ENCODE measurements at regions not wholly inside any gene's neighbourhood (a gene's known extent, or its start where the extent isn't known, plus 50 kb on each side); places are given as distances from the start of the nearest gene placed in this dataset.
"Not testable (repeated sequence)": the region's sequence is repeated elsewhere in the genome, so short reads cannot be mapped to it uniquely, and the experiment has no call there.

DNA sequence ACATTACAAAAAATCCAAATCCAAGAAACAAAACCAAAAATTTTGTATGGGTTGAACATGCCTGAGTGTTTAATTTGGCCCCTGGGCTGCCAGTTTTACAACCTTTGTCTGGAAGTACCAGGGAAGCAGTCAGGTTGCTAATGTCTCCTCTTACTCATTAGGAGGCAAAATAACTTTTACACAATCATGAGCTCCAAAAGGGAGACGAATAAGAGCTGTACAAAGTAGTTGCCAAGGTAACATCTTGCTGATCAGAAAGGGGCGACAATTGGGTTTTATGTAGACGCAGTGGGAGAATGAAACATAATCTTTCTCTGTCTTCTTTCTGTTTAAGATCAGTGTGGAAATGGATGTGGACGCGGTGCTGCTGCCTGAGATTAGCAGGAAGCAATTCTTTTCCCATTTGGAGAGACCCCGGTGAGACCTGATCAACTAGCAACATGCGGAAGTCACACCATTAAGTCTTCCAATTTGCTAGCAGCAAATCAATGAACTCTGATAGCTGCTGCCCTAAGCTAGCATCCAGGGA, 90.7 kb upstream of the IGFBP7 start:
- DNase-seq = no peak

DNA sequence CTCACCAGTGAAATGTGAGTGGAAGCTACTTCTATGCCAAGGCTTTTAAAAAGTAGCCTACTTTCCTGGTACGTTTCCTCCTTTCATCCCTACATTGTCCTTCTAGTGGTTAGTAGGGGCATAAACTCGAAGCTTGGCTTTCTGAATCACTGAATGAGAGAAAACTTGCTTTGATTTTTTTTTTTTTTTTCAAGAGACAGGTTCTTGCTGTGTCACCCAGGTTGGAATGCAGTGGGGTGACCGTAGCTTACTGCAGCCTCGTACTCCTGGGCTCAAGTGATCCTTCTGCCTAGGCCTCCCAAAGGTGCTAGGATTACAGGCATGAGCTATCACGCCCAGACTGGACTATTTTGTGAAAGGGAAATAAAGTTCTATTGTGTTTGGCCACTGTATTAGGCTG, 89.1 kb upstream of the IGFBP7 start:
- no peak for DNase-seq

DNA sequence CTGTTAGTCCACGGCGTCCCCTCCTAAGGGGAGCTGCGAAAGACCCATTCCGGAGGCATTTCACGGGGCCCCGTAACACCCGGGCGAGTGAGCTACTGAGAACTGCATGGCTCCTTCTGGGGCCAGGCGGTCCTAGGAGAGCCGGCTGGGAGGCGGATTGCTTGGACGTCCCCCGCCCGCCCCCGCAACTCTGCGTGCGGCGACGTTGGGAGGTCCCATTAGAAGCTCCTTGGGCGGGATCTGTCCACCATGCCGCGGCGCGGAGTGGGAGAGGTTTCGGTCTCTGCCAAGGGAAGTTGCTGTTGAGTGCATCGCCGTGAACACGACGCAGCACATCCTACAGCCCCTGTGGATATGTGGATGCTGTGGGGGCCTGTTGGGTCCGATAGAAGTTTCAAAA, 85.4 kb upstream of the IGFBP7 start:
- DNase-seq = no peak

DNA sequence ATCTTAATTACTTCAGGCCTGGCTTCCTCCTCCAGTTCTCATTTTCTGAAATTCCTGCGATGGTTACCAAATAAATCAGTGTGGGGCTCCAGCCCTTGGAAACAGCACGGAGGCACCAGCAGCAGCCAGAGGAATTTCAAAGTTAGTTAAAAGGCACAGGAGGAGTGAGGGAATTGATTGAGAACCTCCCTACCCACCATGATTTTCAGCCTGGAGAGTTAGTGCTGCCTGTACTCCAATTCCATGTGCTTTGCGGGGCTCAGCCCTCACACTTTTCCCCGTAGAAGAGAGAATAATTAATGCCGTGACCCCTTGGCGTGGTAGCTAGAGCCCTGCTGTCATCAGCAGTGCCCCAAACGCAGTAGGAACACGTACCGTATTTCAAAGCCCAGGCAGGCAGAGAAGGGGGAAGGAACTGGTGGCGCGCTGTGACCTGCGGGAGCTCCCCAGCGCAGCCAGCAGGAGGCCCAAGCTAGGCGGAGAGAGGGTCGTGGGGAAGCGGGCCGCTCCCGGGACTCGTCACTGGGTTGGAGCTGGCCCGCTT, 84.0 kb upstream of the IGFBP7 start:
- no peak for DNase-seq

DNA sequence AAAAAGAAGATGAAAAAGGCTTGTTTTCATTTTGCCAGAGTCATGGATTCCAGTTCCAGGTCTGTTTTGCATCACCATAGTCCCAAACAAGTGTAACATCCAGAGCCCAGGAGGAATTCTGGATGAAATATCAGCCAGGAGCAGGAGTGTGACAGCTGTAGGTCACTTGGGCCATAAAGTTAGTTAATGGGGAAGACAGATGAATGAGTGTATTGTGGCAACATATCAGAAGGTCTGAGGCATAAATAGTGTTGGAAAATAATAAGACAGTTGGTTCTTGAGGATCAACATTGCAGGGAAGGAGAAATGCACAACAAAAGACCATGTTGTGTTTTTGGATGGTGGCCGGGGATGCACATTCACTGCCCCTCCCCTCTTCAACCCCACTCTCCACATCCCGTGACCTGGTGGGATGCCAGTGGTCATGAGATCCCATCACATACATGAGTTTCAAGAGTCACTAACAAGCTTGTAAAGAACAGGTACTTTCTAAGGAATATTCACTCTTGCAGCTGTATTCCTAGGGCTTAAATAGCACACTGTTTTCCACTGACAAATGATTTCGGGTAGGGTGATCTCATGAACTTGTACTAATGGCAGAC, 83.1 kb upstream of the IGFBP7 start:
- DNase-seq = no peak

DNA sequence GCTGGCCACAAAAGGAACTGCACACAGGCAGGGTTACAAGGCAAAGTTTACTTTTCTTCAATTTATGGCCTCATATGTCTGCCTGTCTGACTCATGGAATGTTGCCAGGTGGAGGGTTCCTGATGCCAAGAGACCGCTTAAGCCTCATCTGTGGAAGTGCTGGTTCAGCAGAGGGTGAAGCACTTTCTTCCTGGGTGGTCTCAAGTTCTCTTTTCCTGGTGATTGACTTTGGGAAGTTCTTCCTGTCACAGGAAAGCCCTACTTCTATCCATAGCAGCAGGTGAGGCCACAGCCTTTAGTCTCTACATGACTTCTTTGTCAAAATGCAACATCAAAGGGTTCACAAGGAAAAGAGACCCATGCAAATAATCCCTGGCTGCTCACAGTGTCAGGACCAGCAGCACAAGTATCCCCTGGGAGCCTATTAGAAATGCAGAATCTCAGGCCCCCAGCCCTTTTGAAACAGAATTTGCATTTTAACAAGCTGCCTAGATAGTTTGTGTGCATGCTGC, 81.4 kb upstream of the IGFBP7 start:
- peak; percentile 66 for DNase-seq

DNA sequence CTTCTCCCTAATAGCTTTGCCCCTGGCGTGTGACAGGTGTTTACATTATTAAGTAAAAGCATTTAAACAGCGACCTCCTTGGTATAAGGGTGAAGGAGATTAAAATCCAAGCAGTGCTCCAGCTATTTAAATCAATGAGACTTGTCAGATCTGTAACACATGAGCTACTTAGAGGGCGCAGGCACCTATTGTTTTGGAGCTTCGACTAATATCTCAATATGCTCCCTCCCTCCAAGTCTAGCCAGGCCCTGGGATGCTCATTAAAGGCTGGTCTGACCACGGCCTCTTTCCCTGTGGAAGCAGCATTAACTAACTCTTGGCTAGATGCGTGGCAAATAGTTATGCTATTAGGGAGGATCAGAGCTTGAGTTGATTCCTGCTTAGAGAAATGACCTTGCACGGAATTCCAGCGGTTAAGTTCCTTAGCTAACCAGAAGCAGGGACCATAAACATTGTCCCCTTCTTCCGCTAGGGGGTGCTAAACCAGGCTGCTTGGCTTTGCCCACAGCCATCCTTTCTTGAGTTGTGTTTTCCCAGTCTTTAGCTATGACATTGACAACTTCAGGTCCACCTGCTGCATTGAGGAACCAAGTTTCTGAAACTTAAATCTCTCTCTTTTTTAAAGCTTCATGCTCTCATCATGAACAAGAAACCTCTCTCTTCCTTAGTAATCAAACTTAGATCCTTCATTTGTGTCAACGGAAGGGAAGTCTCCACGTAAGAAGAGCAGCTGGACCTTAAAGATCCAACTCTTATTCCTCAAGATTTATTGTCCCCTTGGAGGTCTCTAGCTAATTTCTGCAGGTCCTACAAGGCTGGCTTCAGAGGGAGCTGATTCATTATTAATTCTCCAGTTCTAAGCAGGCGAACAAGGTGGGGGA, 80.7 kb upstream of the IGFBP7 start:
- DNase-seq = no peak

DNA sequence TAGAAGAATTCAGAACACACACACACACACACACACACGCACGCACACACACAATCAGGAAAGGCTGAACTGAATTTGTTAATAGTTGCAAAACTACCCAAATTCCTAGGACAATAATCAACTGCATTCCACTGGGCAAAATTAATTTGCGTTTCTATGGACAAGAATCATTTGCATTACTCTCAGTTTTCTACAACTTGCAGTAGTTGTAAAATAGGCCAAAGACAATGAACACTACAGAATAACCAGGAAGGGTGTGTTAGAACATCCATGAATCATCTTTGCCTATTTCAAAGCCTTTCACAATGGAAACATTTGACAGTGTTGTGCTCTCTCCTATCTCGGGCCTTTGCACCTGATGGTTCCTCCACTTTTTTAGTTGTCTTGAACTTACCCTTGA, 77.1 kb upstream of the IGFBP7 start:
- no peak for DNase-seq

DNA sequence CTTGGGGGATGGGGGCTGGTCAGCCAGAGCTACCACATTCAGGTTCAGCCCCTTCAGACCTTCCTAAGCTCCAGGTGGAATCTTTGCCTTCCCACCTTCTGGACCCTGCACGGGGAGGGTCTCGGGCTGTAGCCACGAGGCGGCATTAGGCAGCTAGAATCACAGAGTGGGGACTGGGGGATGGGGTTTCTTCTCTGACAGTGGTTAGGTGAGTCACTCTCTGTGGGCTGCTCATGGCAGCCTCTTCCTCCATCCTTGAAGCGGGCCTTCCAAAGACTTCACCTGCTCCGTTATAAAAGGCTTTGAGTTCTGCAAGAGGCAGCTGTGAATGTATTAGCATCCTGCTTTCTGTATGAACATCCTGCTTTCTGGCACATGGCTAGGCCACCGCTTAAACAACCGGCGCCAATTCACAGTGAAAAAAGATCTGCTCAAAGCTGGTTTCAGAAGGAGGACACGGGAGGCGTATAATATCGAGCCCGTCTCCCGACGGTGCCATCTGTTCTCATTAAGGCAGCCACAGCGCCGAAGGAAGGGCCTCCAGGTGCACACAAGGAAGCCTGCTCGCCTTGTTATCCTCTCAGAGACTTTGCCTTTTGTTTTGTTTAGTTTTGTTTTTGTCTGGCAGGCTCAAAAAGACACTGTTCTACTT, 74.3 kb upstream of the IGFBP7 start:
- peak; percentile 15 for DNase-seq

DNA sequence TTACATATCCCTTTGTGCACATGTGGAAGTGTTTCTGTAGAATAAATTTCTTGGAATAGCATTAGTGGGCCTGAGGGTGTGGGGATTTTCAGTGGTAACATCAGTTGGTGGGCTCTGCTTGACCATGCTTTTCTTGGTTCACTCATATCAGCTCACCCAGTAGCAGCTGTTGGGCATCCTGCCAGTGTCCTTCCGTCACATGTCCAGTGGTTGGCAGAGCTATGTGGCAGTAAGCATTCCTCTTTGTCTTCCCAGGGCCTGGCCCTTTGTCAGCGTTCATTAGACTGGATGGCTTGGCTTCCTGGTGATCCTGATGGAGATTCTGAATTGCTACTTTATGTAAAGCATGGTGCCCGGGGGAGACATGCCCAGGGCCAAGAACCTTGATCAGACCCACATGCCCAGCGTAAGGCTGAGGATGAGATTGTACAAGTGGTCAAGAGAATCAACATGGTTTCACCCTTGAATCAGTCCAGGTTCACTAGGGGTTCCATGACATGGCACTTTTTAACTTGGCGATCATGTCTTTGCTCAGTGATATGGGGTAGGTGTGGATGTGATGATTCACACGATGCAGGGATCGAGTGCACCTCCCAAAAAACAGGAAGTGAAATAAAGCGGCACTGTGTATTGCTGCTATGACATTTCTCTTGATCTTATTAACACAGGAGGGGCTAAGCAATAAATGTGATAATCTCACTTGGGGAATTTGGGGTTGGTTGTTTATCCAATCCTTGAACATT, 72.1 kb upstream of the IGFBP7 start:
- DNase-seq = peak; percentile 76

DNA sequence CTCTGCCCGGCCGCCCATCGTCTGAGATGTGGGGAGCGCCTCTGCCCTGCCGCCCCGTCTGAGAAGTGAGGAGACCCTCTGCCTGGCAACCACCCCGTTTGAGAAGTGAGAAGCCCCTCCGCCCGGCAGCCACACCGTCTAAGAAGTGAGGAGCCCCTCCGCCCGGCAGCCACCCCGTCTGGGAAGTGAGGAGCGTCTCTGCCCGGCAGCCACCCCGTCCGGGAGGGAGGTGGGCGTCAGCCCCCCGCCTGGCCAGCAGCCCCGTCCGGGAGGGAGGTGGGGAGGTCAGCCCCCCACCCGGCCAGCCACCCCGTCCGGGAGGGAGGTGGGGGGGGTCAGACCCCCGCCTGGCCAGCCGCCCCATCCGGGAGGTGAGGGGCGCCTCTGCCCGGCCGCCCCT, 63.0 kb upstream of the IGFBP7 start:
- DNase-seq = not testable (repeated sequence)

DNA sequence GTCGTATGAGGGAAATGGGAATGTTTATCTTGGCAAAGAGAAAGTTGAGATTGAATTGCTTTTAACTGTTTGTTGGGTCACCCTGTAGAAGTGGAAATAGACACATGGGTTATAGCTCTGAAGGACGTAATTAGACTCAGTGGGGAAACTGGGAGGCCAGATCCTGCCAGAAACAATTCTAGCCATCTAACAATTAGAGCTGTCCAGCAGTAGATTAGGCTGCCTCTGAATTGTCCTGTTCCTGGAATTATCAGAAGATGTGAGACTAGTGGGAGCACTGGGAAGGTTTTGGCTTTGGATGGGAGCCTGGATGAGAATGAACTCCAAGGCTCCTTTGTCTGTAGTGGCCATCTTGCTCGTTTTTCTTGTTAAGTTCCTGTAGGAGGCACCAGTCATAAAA, 61.9 kb upstream of the IGFBP7 start:
- DNase-seq = no peak

DNA sequence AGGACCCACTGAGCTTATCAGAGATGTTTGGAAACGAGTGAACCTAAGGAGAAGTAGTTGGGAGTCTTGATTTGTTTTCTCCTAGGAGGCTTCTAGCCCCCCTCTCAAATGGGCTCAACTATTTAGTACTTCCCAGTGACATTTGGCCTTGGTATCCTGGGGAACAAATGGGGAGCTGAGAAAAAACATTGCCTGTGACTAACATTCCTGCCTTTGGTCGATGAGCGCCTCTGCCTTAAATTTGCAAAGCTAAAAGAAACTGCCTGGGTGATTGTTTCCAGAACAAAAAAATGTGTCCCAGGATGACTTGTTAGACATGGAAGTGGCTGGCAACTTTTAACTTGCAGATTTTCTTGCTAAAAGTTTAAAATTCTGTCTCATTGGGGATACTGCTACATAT, 58.8 kb upstream of the IGFBP7 start:
- no peak for DNase-seq

DNA sequence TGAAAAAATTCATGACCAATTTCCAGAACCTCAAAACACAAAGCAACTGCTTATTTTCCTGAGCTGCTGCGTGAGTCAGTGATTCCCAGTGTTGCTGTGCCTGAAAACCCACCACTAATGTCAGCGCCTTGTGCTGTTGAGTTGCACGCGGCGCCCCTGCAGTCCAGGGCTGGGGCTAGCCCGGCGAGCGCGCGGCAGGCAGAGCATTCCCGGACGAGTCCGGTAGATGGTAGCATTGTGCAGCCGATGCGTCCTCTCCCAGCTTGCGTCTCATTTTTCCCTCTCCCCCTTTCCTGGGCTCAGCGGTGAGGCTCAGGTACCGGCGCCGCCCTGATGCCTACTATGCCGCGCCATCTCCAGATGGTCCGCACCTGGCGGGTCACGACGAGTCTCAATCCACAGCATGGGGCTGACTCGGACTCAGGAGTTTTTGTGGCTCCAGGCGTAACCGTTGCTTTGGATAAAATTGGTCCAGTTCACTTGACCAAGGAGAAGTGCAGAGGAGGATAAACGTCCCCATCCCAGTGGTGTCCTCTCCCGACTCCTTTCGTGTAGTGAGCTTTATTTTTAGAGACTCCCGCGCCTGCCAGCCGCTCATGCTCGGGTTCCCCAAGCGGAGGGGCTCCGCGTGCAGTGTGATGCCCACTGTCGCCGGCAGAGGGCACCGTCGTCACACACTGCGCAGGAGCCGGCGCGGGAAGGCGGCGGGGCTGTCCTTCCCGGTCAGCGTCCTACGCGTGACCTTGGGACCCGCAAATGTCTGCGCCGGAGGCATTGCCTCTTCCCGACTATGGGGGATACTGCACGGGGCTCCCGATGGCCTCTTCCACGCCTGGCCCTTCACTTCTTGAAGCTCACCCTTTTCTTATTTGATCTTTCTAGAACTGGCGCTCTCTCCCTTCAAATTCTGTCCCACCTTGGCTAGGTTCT, 53.6 kb upstream of the IGFBP7 start:
- DNase-seq = peak; percentile 83

DNA sequence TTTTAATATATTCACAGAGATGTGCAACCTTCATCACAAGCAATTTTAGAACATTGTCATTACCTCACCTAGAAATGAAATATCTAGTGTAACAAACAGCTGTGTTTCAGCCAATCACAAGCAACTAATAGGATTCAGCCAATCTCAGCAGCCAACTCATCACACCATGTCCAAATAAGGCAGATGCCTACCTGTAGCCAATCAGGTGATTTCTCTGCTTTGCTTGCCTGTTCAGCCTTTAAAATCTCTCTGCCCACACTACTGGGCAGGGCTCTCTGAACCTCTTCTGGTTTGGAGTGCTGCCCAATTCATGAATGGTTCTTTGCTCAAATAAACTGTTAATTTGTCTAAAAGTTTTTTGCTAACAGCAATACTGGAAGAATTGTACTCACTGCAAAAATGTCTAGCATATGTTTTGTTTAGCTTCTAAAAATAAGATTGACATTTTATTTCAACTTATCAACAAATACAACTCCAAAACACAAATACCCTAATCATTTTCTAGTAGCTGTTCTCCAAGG, 52.4 kb upstream of the IGFBP7 start:
- no peak for DNase-seq

All from NCI-H1092 treated with DMSO at 0.1 percent for 48 hours (cell line).